GM19455 (cell line): ENCODE measurements at regions not wholly inside any gene's neighbourhood (a gene's known extent, or its start where the extent isn't known, plus 50 kb on each side); places are given as distances from the start of the nearest gene placed in this dataset.

Experiments used
- ATAC-seq: cut with Tn5 transposase; IDR thresholded peaks from one replicate; pipeline ENCODE4 v1.9.1; 2021; ENCODE audit not compliant: unreplicated experiment

DNA sequence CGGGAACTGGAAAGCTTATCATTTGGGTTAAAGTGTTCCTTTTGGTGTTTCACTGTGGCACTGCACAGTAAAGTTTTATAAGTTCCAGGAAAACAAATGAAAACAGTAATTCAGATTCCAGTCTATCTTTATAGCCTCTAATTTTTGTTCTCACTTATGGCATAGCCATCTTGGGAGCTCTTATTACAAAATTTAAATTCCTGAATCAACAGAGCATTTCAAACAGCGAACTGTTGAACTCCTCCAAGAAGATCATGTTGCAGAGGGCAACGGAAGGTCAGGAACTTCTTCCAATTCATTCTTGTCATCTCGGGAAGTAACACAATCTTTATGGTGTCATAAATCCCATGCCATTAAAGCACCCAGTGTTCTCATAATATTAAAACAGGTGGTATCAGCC is 229.1 kb downstream of the KCNC2 start:
- no peak for ATAC-seq

DNA sequence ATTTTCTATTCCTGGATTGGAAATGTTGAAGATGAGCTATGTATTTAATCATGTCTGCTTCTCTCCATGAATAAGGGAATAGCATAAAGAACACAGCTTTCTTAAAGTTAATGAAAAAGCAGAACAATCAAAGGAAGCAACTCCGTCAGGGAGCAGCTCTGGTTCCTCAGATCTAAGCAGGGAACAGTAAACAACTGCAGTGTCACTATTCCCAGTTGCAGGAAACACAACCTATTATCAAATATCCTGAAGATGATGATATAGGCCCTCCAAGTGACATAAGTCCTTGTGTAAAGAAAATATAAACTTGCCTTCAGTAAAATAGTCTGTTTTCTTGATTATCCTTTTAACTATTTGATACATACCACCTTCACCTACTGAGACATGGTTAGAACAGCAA is 228.1 kb downstream of the KCNC2 start:
- no peak for ATAC-seq

DNA sequence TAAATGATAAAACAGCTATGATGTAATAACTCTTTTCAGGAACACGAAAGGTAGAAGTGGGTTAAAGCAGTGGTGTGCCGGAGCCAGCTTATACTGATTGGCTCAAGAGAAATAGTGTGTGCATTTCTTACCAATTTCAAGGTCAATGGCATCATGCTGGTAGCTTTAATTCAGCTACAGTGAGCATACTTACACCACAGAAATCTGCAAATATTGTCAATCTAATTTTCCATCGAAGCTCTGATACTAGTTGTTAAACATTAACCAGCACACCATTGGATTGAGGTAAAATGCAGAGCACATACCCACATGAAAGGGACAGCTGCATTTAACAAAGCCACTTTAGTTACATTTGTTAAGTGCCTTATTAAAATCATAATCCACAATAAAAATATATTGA is 225.7 kb downstream of the KCNC2 start:
- ATAC-seq: no peak

DNA sequence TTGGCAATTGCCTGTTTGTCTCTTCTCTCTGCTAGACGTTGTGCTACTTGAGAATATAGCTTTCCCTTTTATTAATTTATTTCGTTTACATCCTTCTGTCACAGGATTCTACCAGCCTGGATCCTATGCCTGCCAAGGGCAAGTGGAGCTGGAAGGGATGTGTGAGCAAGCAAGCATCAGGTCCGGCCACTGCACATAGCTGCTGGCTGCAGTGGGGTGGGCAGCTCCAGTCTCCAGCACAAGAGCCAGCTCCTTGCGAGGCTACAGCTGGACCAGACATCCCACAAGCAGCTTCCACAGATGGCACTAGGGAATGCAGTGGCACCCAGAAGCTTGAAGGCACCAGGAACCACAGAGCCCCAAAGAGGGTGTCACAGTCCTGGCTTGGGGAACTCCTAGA is 225.0 kb downstream of the KCNC2 start:
- ATAC-seq: no peak

DNA sequence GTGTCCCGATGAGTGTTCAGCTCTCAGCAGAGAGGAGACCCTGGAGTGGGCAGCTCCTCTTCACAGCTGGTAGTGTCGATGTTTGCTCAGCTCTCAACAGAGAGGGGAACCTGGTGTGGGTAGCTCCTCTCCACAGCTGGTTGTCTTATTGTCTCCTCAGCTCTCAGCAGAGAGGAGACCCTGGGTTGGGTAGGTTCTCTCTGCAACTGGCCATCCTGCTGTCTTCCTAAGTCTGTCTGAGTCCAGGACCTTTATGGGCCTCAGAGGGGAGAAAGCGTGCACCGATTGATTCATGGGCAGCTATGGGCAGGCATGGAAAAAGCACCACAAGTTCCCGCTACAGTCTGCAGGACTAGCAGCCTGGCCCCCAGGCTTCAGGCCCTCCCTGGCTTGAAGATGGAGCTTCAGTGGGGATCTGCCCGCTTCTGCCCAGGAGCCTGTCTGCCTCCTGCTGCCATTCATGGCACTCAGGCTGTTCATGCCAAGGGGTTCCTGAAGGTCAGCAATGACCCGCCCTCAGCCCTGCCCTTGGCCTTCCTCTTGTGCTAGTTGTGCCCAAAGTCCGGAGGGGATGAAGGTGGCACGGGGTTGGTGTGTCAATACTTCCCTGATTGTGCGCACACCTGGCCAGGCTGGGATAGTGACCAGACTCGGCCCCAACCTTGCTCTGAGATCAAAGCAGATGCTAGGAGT is 224.2 kb downstream of the KCNC2 start:
- no peak for ATAC-seq

DNA sequence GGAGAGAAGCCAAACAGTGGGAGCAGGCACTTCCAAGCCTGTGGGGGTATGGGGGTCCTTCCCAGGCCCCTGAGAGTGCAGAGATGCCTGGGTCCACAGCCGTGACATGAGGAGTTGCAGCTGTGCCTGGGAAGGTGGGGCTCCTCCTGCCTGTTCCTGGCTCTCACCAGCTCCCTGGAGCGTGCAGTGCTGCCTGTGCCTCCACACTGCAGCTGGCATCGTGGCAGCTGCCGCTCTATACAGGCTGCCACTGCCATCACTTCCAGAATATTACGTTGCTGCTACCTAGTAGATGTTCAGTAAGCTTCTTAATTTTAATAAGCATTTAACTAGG is 223.7 kb downstream of the KCNC2 start:
- no peak for ATAC-seq

DNA sequence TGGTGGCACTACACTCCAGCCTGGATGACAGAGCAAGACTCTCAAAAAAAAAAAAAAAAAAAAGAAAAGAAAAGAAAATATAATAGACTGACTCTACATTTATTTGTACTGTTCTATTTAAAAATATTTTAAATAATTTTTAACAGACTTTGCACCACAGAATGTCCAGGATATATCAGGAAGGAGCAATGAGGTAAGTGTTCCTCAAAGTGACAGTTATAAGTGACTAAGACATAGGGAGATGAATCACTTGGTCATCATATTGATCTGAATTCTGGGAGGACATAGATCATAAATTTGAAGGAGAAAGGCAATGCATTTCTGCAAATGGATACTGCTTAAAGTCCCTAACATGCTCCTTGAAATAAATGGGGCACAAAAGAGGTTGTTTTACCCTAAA is 221.5 kb downstream of the KCNC2 start:
- ATAC-seq: no peak
